GM12891 (cell line): ENCODE measurements at regions not wholly inside any gene's neighbourhood (a gene's known extent, or its start where the extent isn't known, plus 50 kb on each side); places are given as distances from the start of the nearest gene placed in this dataset.

Source experiments
- DNase-seq: peaks from one replicate; pipeline ENCODE4 v3.0.0; 2011; ENCODE audit warnings: low spot score; ENCODE audit not compliant: insufficient read length
- FAIRE-seq: peaks from 2 replicates; lab custom pipeline; 2011; peaks lifted over from hg19 to GRCh38; lab: Jason Lieb, UNC
- PAX5 ChIP-seq: IDR thresholded peaks from 2 replicates; pipeline ENCODE4 v1.6.1; 2011; ENCODE audit warnings: low read length, moderate library complexity, mild to moderate bottlenecking; ENCODE audit not compliant: insufficient read depth, severe bottlenecking
- POLR2A ChIP-seq: IDR thresholded peaks from 2 replicates; pipeline ENCODE4 v1.6.1; 2011; ENCODE audit warnings: low read depth, low read length, control low read depth
- POLR2AphosphoS5 ChIP-seq: IDR thresholded peaks from 2 replicates; pipeline ENCODE4 v1.6.1; 2011; ENCODE audit warnings: low read depth, low read length, control low read depth
- POU2F2 ChIP-seq: IDR thresholded peaks from 2 replicates; pipeline ENCODE4 v1.6.1; 2011; ENCODE audit warnings: low read depth, mild to moderate bottlenecking, control low read depth, low read length, moderate library complexity
- SPI1 ChIP-seq: IDR thresholded peaks from 2 replicates; pipeline ENCODE4 v1.6.1; 2011; ENCODE audit warnings: low read depth, low read length, control low read depth
- TAF1 ChIP-seq: IDR thresholded peaks from 2 replicates; pipeline ENCODE4 v1.6.1; 2011; ENCODE audit warnings: low read depth, low read length, control low read depth

DNA sequence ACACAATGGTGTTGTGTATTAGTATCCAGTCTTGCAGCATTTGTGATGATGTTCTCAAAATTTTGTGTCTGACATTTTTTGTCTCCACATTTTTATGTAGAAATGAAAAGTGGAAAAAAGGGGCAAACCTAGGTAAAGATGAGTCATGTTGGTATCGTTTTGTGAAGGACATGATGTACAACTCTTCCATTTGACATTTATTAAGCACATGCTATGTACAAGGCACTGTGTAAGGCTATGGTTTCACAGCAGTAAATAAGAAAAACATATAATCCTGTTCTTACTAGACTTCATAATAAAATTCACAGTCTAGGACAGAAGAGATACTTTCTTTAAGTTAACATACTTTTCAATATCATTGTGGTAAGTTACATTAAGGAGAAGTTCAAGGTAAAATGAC is 143.5 kb upstream of the CNTN4 start:
- no peak for FAIRE-seq
- TF ChIP-seq POLR2AphosphoS5, result no peak
- TF ChIP-seq PAX5, result no peak
- no peak for TF ChIP-seq SPI1
- TF ChIP-seq TAF1, result no peak
- no peak for TF ChIP-seq POU2F2
- no peak for TF ChIP-seq POLR2A
- no peak for DNase-seq

DNA sequence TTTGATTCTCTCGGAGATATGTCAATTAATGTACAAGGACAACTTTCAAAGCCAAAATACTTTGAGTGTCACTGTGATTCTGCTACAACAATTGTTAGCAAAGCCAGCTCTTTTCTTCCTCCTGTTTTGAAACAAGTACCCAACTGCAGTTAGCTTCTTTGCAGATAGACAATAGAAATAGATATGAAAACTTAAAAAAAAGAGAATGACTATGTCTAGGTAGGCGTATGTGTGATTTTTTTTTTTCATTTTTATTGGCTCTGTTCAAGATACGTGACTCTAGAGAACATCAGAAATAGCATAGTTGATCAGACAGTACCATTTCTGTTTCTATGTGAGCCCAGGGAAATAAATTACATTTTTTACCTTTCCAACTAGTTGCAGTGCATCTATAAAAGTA is 142.9 kb upstream of the CNTN4 start:
- FAIRE-seq, result no peak
- no peak for DNase-seq
- TF ChIP-seq POU2F2 (no peak), POLR2AphosphoS5 (no peak), PAX5 (no peak), SPI1 (no peak), POLR2A (no peak), TAF1 (no peak)

DNA sequence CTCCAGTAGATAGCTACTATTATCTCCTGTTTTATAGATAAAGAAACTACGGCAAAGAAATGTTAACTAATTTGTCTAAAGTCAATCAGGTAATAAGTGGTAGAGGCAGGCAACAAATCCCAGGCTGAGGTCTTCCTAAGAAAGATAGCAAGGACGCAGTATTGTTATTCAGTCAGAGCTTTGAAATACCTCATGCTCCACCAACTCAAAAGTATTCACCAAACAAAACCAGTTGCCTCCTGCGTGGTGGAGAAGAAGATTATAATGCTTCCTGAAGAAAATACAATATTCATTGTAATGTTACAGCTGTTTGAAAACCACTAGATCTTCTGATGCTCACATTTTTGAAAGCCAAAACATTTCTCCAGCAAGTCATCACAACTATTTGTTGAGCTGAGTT is 138.2 kb upstream of the CNTN4 start:
- no peak for TF ChIP-seq POU2F2
- TF ChIP-seq PAX5, result no peak
- no peak for TF ChIP-seq TAF1
- FAIRE-seq (no peak), DNase-seq (no peak)

DNA sequence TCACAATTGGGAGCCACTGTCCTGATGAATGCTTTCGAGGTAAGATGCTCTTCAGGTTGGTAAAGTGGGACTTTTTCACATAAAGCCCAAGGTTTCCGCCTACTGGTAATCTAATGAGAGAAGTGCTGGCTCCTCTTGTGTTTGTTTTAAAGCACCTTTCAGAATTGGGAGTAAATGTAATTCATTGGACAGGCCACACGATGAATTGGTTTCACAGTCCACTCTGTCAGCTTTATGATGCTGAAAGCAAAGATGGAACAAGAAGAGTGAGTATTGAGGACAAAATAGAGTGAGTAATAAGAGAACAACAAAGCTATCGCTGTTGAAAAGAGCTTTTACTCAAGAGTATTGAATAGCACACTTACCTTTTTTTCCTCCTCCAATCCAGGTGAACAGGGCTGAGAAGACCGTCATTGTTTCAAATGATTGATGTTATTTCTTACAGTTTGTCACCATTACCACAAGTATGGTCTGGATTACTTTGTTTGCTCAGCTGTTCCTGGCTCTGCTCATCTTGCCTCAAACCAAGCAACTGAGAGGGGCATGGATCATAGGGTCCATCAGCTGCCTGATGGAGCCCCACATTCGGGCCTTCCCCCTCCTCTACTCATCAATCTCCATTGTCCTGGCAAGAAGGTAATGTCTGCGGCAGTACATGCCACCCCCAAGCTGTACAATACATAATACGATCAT is 136.1 kb upstream of the CNTN4 start:
- FAIRE-seq, result no peak
- TF ChIP-seq POLR2AphosphoS5, result no peak
- no peak for TF ChIP-seq POU2F2
- TF ChIP-seq SPI1, result no peak
- no peak for TF ChIP-seq TAF1
- no peak for TF ChIP-seq PAX5
- TF ChIP-seq POLR2A, result no peak
- DNase-seq, result no peak

DNA sequence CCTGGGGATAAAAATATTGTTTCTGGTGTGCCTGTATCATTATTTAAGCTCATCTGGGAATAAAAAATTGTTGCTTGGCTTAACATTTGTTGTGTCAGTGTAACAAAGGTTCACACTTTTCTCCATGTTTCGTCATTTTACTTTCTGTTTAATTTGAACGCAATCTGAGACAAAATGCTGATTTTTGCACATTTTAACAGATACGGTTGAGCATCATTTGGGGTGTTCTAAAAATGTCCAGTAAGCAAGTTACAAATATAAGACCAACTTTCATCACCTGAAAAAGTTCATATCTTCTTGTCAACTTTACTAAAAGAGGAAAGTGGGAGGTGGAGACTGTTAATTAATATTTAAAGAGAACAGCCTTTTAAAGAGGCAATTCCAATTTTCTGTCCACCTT is 134.8 kb upstream of the CNTN4 start:
- FAIRE-seq, result no peak
- TF ChIP-seq PAX5 (no peak), TAF1 (no peak), POLR2AphosphoS5 (no peak), SPI1 (no peak), POU2F2 (no peak), POLR2A (no peak)
- no peak for DNase-seq

DNA sequence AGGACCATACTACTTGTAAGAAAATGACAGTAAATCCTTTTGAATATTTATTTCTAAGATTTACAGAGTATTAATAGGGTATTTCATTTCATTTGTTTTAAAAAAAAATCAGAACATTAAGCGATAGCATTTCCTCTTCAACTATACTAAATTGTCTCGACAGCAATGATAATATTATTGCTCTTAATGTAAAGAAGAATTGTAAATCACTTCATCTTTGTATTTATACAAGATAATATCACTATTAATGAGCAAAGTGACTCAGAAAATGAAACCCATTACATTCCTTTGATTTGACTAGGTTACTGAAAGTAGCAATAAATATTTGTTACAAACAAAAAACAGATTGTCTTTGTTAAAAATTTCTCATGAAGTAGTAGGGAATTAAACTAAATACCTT is 131.1 kb upstream of the CNTN4 start:
- FAIRE-seq (no peak), DNase-seq (no peak)
- TF ChIP-seq POU2F2 (no peak), POLR2A (no peak), TAF1 (no peak), SPI1 (no peak), POLR2AphosphoS5 (no peak), PAX5 (no peak)

DNA sequence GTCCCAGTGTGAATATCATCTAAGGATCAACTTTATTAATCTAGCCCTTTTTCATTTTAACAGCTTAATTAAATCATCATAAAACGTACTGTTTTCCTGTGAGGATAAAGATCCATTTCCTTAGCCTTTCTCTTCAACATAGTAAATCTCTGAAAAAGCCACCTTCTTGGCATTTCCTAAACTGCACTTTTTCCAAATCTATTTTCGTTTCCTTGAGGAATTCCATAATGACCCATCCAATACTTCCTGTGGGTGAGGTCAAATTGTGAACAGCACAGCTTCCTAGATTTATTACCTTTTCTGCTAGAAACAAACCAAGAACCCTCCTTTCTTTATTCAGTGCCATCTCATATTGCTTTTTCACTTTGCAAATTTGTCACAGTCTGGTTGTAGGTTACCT is 129.4 kb upstream of the CNTN4 start:
- FAIRE-seq (no peak), DNase-seq (no peak)
- TF ChIP-seq PAX5 (no peak), SPI1 (no peak), POLR2A (no peak), POLR2AphosphoS5 (no peak), POU2F2 (no peak)

DNA sequence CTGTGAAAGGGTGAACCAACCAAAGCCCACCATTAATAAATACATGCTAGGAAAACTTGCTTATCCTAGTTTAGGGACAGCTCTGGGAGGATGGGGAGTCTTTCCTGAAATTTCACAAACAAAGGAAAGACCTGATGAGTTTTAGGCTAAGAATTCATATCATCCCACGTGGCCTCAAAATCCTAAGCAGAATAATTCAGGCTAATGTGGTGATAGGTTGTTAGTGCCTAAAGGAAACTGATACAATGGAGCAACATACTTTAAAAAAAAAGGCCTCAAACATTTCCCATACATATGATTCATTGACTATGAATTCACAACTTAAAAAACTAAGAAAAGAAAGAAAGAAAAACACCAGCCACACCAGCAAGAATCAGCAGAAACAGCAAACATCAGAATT is 126.9 kb upstream of the CNTN4 start:
- DNase-seq (no peak), FAIRE-seq (no peak)
- TF ChIP-seq SPI1 (no peak), POU2F2 (no peak), PAX5 (no peak), POLR2AphosphoS5 (no peak), TAF1 (no peak), POLR2A (no peak)

DNA sequence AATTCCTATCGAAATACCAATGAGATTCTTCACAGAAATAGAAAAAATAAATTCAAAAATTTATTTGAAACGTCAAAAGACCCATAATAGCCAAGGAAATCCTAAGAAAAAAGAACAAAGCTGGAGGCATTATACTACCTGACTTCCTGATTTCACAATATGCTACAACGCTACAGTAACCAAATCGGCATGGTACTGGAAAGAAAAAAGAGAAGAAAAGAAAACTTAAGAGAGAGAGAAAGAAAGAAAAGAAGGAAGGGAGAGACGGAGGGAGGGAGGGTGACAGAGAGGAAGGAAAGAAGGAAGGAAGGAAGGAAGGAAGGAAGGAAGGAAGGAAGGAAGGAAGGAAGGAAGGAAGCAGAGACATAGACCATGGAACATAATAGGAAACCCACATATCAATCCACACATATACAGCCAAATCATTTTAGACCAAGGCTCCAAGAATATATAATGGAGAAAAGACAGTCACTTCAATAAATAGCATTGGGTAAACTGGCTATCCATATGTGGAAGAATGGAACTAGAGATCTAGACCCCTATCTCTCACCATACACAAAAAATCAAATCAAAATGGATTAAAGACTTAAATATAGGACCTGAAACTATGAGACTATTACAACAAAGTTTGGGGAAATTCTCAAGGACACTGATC is 118.6 kb upstream of the CNTN4 start:
- TF ChIP-seq POLR2A, result no peak
- no peak for TF ChIP-seq SPI1
- no peak for TF ChIP-seq POLR2AphosphoS5
- TF ChIP-seq POU2F2, result no peak
- no peak for TF ChIP-seq TAF1
- TF ChIP-seq PAX5, result no peak
- FAIRE-seq (no peak), DNase-seq (no peak)
